ENCODE measurements at regions not wholly inside any gene's neighbourhood (a gene's known extent, or its start where the extent isn't known, plus 50 kb on each side); places are given as distances from the start of the nearest gene placed in this dataset.

GRCh38 chr2:221050020-221050795 lies 521.9 kb downstream of the EPHA4 start:
- TF ChIP-seq POLR2A (IDR thresholded peaks at IDR 0.05) (no peak), CTCF (IDR thresholded peaks at IDR 0.05) (no peak), EP300 (IDR thresholded peaks at IDR 0.05) (no peak)
- Histone ChIP-seq H3K4me1 (ENCODE audit: insufficient read depth) (no peaks in the 10 kb centered on the region), H3K4me3 (no peak overlapping the region), H3K27ac (no peak overlapping the region), H3K27me3 (no peaks in the 10 kb centered on the region), H3K36me3 (no peaks in the 10 kb centered on the region), H3K9me3 (no peaks in the 10 kb centered on the region)
- no peak for DNase-seq
- intact Hi-C loops (cut with DNase I) = no loop called here
- 81 to 99% (median 83%) methylated on average over 4 of the region's 4 CpGs for WGBS, 3 donors

GRCh38 chr2:221051162-221051561 lies 520.9 kb downstream of the EPHA4 start:
- no peaks in the 10 kb centered on the region for H3K36me3 ChIP-seq

GRCh38 chr2:221060376-221060775 lies 511.7 kb downstream of the EPHA4 start:
- DNase-seq = no peak
- H3K27me3 ChIP-seq = no peaks in the 10 kb centered on the region
- no peaks in the 10 kb centered on the region for H3K36me3 ChIP-seq
- no peaks in the 10 kb centered on the region for H3K9me3 ChIP-seq
- no peaks in the 10 kb centered on the region for H3K4me1 ChIP-seq (ENCODE audit: insufficient read depth)
- no peak overlapping the region for H3K4me3 ChIP-seq
- intact Hi-C loops (cut with DNase I) = no loop called here
- no peak overlapping the region for H3K27ac ChIP-seq
- TF ChIP-seq POLR2A (IDR thresholded peaks at IDR 0.05) (no peak), CTCF (IDR thresholded peaks at IDR 0.05) (no peak), EP300 (IDR thresholded peaks at IDR 0.05) (no peak)

More at GRCh38 chr2:221051162-221051561, 520.9 kb downstream of the EPHA4 start:
- H3K4me3 ChIP-seq = no peak overlapping the region
- 96 to 97% (median 97%) methylated on average over 8 of the region's 8 CpGs for WGBS, 3 donors
- H3K9me3 ChIP-seq = no peaks in the 10 kb centered on the region
- intact Hi-C loops (cut with DNase I) = no loop called here
- no peaks in the 10 kb centered on the region for H3K27me3 ChIP-seq
- H3K27ac ChIP-seq = no peak overlapping the region
- no peaks in the 10 kb centered on the region for H3K4me1 ChIP-seq (ENCODE audit: insufficient read depth)
- no peak for DNase-seq
- TF ChIP-seq EP300 (IDR thresholded peaks at IDR 0.05) (no peak), POLR2A (IDR thresholded peaks at IDR 0.05) (no peak), CTCF (IDR thresholded peaks at IDR 0.05) (no peak)

GRCh38 chr2:221063568-221063967 lies 508.5 kb downstream of the EPHA4 start:
- H3K27ac ChIP-seq = no peak overlapping the region
- H3K4me1 ChIP-seq (ENCODE audit: insufficient read depth) = no peaks in the 10 kb centered on the region
- H3K4me3 ChIP-seq = no peak overlapping the region
- TF ChIP-seq POLR2A (IDR thresholded peaks at IDR 0.05) (no peak), CTCF (IDR thresholded peaks at IDR 0.05) (no peak), EP300 (IDR thresholded peaks at IDR 0.05) (no peak)
- no peaks in the 10 kb centered on the region for H3K27me3 ChIP-seq
- H3K9me3 ChIP-seq = no peaks in the 10 kb centered on the region
- DNase-seq = no peak
- WGBS, 3 donors = 91 to 95% (median 94%) methylated on average over 3 of the region's 3 CpGs
- H3K36me3 ChIP-seq = no peaks in the 10 kb centered on the region
- intact Hi-C loops (cut with DNase I) = no loop called here
